ENCODE measurements at regions not wholly inside any gene's neighbourhood (a gene's known extent, or its start where the extent isn't known, plus 50 kb on each side); places are given as distances from the start of the nearest gene placed in this dataset.

- Histone ChIP-seq H3K4me1 (peaks cover 22 to 55% of the 10 kb centered on the region in 2 donors), H3K27ac (peak overlapping the region; percentile 90 to 91), H3K4me3 (no peak overlapping the region), H3K27me3 (no peaks in the 10 kb centered on the region), H3K9me3 (no peaks in the 10 kb centered on the region), H3K36me3 (no peaks in the 10 kb centered on the region)
- no peak for TF ChIP-seq CTCF (IDR thresholded peaks at IDR 0.05)
- DNase-seq (ENCODE audit: low spot score in 2 of 2): peak in 1 of 2 donors; percentile 86
- intact Hi-C loops (cut with DNase I): loop anchor here (1.0 to 5.0 kb wide), 6 partner anchors 23 to 118 kb away; no protein-coding TSS in a partner anchor
These were observed 81.9 kb upstream of the PKDCC start for GRCh38 chr2:41965909-41966295.

- H3K4me3 ChIP-seq: peak overlapping the region in 1 of 2 donors; percentile 33
- intact Hi-C loops (cut with DNase I): loop anchor here (1.0 to 5.0 kb wide), 5 partner anchors 22 to 118 kb away; no protein-coding TSS in a partner anchor
- H3K27ac ChIP-seq: peak overlapping the region; percentile 90 to 91
These were observed 81.4 kb upstream of the PKDCC start for GRCh38 chr2:41966431-41966893.

GRCh38 chr2:41966920-41967319 is 80.9 kb upstream of the PKDCC start:
- no peaks in the 10 kb centered on the region for H3K36me3 ChIP-seq
- H3K9me3 ChIP-seq: no peaks in the 10 kb centered on the region
- peak overlapping the region in 1 of 2 donors; percentile 33 for H3K4me3 ChIP-seq
- H3K27me3 ChIP-seq: no peaks in the 10 kb centered on the region
- DNase-seq (ENCODE audit: low spot score in 2 of 2): peak in 1 of 2 donors; percentile 84
- peak overlapping the region; percentile 90 to 91 for H3K27ac ChIP-seq
- intact Hi-C loops (cut with DNase I): loop anchor here (1.0 to 5.0 kb wide), 5 partner anchors 22 to 117 kb away; no protein-coding TSS in a partner anchor
- H3K4me1 ChIP-seq: peaks cover 22 to 55% of the 10 kb centered on the region in 2 donors
- TF ChIP-seq CTCF (IDR thresholded peaks at IDR 0.05): no peak

More at GRCh38 chr2:41966431-41966893, 81.4 kb upstream of the PKDCC start:
- Histone ChIP-seq H3K4me1 (peaks cover 22 to 55% of the 10 kb centered on the region in 2 donors), H3K27me3 (no peaks in the 10 kb centered on the region), H3K36me3 (no peaks in the 10 kb centered on the region), H3K9me3 (no peaks in the 10 kb centered on the region)
- DNase-seq (ENCODE audit: low spot score in 2 of 2): peak; percentile 68 to 96
- TF ChIP-seq CTCF (IDR thresholded peaks at IDR 0.05): no peak

- intact Hi-C loops (cut with DNase I): loop anchor here (2.0 to 5.0 kb wide), 3 partner anchors 21 to 95 kb away; no protein-coding TSS in a partner anchor
- no peaks in the 10 kb centered on the region for H3K36me3 ChIP-seq
- peak in 1 of 2 donors; percentile 73 for DNase-seq (ENCODE audit: low spot score in 2 of 2)
- H3K4me3 ChIP-seq: peak overlapping the region in 1 of 2 donors; percentile 33
- no peaks in the 10 kb centered on the region for H3K9me3 ChIP-seq
- TF ChIP-seq CTCF (IDR thresholded peaks at IDR 0.05): no peak
- H3K4me1 ChIP-seq: peaks cover 22 to 55% of the 10 kb centered on the region in 2 donors
- H3K27me3 ChIP-seq: no peaks in the 10 kb centered on the region
- peak overlapping the region; percentile 90 to 91 for H3K27ac ChIP-seq
These were observed 80.2 kb upstream of the PKDCC start for GRCh38 chr2:41967476-41968181.

- Histone ChIP-seq H3K4me3 (no peak overlapping the region), H3K36me3 (no peaks in the 10 kb centered on the region), H3K27ac (peak overlapping the region; percentile 90 to 91), H3K27me3 (no peaks in the 10 kb centered on the region), H3K4me1 (peaks cover 22 to 52% of the 10 kb centered on the region in 2 donors), H3K9me3 (no peaks in the 10 kb centered on the region)
- no peak for TF ChIP-seq CTCF (IDR thresholded peaks at IDR 0.05)
- DNase-seq (ENCODE audit: low spot score in 2 of 2): no peak
- intact Hi-C loops (cut with DNase I): loop anchor here (5.0 kb wide), 1 partner anchor 96 kb away; no protein-coding TSS in a partner anchor
These were observed 79.6 kb upstream of the PKDCC start for GRCh38 chr2:41968182-41968578.

All from ascending aorta (tissue), 2 donors.